HG03025 (cell line): ENCODE measurements at regions not wholly inside any gene's neighbourhood (a gene's known extent, or its start where the extent isn't known, plus 50 kb on each side); places are given as distances from the start of the nearest gene placed in this dataset.

Source experiments
- ATAC-seq: cut with Tn5 transposase; IDR thresholded peaks from one replicate; pipeline ENCODE4 v1.9.1; 2021; ENCODE audit warnings: mild to moderate bottlenecking, moderate library complexity; ENCODE audit not compliant: unreplicated experiment, low FRiP score

DNA sequence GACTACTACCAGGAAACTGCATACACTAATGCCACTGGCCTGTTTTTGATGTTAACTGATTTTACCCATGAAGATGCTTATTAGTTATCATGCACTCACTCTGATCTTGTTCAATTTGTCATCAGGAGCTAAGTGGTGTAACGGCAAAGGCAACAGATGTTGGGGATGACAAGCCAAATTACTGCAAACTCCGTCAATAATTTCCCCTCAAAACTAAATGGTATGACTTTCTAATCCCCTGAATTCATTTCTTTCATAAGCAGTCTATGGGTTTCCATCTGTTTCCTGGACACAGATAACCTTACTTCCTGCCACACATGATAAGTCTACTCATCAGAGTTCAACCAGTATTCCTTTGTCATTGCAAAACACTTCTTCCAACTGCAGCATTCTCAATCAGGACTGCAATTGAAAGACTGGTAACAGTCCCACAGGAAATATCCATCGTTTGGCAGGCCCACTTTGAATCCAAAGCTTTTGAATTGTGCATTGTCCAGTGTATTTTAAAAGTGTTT is 96.2 kb upstream of the SMC2 start:
- ATAC-seq = no peak

GRCh38 chr9:103999375-104000062 is 94.6 kb upstream of the SMC2 start:
- ATAC-seq = no peak

DNA sequence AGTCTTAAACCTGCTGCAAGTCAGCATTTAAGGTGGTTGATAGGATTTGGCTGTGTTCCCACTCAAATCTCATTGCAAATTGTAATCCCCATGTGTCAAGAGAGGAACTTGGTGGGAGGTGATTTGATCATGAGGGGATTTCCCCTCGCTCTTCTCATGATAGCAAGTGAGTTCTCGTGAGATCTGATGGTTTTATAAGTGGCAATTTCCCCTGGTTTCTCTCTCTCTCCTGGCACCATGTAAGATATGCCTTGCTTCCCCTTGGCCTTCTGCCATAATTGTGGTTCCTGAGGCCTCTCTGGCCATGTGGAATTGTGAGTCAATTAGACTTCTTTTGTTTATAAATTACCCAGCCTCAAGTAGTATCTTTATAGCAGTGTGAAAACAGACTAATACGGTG is 84.3 kb upstream of the SMC2 start:
- ATAC-seq = no peak

- no peak for ATAC-seq
Measured at GRCh38 chr9:104022083-104022482, 72.0 kb upstream of the SMC2 start.

DNA sequence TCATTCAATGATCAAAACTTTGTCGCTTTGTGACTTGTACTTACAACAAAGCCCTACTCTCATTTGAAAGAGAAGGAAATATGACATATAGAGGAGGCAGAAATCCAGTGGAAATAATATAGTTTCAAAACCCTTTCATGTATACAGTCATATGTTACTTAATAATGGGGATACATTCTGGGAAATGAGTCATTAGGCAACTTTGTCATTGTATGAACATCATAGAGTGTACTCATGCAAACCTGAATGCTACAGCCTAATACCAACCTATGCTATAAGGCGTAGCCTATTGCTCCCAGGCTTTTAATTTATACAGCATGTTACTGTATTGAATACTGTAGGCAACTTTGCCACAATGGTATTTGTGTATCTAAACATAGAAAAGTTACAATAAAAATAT is 69.0 kb upstream of the SMC2 start:
- no peak for ATAC-seq

GRCh38 chr9:104025945-104026344 is 68.2 kb upstream of the SMC2 start:
- no peak for ATAC-seq

- ATAC-seq = no peak
Measured at GRCh38 chr9:104027295-104027694, 66.8 kb upstream of the SMC2 start.

GRCh38 chr9:104028827-104029226 is 65.3 kb upstream of the SMC2 start:
- ATAC-seq = no peak
